ENCODE measurements at regions not wholly inside any gene's neighbourhood (a gene's known extent, or its start where the extent isn't known, plus 50 kb on each side); places are given as distances from the start of the nearest gene placed in this dataset.

DNA sequence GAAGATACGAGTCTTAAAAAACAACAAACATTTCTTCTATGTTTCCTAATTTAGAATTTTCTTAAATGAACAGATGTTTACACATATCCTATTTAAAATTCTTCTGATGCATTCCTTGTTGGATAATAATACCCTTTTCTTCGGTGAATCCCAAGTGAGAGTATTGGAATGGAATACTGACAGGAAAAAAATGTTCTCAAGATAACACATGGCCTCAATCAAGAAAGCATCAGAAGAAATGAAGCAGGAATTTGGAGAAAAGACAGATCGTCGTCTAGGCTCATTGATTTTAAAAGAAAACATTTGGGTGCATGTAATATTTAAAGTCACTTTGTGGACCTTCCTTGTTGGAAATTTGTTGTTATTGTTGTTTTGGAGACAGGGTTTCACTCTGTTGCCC lies 196.9 kb upstream of the ANK2 start:
- DNase-seq: no peak

DNA sequence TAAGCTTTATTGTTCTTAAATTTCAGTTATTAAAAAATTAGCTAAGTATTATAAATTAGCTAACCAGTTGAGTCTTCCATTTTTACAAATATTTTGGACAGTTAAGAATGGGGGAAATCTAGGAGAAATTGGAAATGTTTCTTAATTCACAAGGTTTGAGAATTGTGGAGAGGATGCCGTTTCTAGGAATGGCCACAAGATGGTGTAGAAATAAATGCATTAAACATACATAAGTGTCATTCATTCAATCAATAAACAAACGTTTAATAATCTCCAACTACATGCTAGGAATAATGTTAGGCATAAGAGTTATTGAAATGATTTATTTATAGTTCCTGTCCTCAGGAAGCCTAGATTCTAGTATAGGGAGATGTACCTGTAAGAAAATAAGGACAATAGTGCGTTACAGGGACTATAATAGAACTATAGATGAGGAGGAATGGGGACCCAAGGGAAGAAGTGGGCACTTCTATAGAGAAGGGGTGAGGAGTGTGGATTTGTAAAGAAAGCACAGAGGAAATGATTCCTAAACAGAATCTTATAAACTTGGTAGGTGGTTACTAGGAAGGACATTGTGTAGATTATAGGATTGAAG lies 195.7 kb upstream of the ANK2 start:
- DNase-seq: no peak

DNA sequence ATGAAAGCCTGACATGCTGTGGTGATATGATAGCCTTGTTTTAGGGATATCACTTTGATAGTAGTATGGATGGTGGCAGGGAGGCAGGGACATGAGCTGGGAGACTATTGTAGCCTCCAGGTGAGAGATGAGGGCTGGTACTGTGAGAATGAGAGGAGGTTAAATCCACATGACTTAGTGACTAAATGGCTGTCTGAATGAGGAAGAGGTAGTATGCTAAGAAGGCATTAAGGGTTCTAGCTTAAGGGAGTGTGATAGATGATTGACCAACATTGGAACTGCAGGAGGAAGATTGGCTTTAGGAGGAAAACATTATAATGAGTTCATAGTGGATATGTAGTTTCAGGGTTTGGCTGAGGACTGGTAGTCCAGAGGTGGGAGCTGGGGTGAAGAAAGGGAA lies 195.0 kb upstream of the ANK2 start:
- no peak for DNase-seq

DNA sequence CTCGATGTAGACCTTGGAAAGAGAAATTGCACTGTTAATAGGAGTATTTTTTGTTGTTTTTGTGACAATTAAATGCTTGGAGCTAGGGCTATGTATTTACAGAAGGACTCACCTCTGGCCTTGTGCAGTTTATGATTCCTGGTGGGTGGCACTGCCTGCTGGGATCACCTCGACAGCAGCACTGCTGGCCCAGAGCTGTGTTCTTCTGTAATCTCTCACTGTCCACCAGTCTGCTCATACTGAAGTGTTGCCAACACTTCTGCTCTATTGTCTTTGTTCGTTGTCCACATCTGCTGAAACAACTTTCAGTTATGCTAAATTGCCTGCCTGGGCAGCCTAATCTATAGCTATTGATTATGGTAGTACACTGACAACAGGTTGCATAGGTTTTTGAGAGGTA lies 194.4 kb upstream of the ANK2 start:
- DNase-seq: no peak

DNA sequence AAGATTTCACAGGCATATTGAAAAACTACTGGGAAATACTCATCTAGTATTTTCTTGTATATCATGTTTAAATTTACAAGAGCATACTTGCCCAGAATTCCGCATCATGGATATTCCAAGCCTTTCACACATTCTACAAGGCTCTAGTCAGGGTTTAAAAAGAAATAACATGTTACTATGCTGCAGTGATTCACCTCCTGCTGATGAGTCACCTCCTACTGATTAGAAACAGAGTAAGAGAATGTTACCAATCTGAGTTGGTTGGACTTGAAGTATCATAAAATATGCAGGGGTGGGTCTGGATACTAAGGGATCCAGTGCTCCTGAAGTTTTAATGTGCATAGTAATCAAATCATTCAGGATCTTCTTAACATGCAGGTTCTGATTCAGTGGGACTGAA lies 192.0 kb upstream of the ANK2 start:
- DNase-seq: no peak

DNA sequence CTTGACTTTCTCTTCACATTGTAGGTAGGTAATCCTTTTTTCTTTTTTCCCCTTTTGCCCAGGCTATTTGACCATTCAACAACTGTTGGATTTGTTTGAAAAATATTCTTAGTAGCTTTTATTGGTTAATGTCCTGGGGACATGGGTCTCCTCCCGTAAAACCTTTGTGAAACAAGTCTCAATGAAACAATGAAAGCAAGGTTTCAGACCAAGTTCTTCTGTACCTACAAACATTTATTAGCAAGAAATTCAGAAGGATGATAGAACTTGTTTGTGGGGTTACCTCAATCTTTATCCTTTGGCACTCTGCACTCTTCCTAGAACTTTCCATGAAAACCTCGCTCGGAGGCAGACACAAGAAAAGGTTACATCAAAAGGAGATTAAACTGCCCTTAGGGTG lies 190.7 kb upstream of the ANK2 start:
- no peak for DNase-seq

DNA sequence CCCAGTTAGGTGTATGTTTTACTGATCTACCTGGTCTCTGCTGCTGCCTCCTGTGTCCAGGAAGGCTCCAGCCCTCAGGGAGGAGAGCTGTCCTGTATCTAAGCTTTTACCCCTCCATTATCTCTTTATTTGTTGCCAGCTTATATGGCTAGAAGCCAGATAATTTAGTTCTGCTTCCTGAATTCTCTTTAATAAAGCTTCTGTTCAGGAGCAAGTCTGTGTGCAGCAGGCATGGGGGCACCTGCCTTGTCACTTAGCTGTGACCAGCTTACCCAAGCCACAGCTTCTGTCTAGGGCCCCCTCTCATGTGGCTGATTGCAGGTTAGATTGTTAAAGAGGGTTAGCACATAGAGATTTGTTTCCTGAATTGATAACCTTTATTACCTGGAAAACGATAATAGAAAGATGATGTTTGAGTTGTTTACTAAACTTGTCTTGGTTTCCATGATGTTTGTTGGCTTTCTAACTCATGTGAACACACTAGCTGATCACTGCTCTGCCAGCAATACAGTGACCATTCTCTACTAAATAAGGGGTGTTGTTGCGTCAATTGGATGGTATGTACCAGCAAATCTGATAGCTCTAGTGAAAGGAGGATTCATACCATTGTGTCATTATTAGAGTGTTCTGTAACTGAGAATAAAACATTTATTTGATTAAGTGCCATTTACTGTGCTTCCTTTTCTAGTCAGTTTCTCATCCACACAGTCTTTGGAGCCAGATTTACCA lies 189.8 kb upstream of the ANK2 start:
- DNase-seq: no peak

DNA sequence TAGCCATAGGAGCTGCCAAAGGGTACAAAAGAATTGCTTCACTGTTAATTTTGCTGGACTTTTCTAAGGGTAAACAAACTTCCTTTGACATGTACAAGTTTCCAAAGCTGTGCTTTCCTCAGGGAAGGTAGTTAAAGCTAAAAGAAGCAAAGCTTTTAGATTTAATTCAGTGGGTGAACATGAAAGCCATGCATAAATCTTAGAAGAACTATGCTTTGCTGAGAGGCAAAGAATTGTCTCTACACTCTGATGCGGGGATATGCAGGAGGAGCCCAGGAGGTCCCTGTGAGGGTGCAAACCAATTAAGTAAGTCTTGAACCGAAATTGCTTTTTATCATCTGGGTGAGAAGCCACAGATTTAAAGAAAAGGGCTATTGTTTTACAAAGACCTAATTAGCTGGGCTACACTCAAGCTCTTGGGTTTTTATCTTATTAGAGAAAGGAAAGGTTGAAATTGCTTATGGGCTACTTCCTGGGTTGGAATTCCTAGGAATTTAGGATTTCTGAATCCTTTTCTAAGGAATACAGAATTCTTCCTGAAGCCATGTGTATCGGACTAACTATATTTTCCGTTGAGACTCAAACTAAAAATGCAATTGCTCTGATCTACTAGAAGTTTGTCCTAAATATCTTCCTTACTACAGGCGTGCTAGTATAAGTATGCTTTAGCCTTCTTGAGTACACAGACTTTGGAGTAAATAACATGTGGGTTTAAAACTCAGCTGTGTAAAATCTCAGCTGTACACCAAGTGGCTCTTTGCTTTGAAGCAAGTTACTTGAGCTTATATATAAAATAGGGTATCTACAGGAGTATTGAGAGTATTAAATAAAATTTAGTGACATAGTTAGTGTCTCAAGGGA lies 188.4 kb upstream of the ANK2 start:
- no peak for DNase-seq

DNA sequence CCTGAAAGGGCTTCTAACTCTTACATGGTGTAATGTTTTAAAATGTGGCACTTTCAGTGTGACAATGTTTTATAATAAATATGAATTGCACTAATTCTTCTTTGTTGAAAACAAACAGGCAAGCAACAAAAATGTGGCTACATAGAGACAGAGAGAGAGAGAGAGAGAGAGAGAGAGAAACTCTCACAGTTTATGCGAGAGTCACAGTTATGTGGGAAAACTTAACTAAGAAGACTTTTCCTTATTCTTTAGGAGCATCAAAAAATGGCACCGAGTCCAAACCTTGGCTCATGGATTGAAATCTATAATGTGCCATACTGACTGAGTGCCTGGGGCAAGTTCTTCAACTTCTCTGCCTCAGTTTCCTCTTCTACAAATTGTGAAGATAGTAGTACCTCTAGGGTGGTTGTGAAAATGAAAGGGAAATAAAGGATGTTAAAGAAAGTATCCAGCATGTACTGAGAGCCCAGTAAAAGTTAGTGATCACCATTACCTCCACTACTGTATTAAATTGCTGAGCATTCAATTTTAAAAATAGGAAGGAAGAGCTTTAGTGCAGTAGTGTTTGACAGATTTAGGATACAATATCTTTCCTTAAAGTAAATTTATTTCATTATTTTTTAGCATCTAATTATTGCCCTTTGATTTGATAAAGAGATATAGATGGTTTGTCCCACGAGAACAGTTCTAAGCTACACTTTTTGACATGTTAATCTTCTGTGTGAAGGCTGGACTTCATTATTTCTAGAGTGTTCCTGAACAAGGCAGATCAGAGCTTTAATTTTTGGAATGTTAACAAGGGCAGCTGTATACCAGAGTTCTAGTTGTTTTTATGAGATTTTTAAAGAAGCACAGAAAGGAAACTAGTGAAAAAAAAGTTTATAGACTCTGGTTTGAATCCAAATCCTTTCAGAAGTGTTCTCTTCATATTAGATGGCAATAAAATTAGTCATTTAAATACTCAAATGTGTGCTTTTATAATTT lies 187.5 kb upstream of the ANK2 start:
- no peak for DNase-seq

DNA sequence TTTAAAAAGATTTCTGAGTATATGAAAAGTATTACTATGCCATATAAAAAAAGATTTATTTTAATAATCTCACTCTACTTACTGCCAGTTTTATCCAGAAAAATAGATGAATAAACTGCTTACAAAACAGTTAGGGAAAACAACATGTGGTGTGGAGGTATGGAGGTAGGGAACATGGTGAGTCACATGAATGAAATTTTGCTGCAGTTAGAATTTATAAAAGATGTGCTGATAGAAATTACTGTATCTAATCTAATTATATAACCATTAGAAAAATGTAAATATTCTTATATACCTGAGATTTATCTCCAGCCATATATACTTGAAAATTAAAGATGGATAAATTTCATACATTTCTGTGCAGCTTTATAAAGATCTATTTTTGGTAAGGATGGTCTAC lies 184.0 kb upstream of the ANK2 start:
- no peak for DNase-seq

DNA sequence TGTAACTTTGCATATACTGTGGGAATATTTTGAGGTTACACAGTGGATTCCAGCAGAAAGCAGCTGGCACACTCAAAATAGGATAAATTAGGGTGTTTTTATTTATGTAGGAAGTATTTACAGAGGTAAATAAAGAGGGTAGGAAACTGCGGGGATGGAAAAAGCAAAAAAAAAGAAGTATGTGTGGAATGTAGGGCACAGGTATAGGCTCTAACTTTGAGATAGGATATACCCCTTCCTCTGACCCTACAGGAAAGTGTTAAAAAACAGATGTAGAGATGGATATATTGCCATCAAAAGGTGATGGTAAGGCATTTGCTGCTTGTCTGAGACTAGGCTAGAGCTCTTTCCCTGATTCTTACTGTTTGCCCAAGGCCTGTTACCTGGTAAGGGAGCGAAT lies 173.1 kb upstream of the ANK2 start:
- DNase-seq: no peak

DNA sequence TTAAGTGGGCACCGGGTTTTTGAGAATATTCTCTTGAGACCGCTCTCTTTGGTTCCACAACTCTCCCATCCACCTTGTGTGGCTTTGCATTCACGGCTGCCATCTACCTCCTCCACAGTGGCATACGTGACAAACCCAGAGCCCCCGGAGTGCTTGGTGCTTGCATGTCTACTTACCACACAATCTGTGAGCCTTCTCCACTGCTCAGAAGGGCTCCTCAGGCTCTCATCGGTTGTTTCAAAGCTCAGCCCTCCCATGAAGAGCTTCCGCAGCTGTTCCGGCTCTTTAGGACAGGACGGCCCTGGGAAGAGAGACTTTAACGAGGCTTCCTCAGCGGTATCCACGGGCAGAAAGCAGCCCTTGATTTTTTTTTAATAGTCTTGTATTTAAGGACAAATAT lies 167.6 kb upstream of the ANK2 start:
- no peak for DNase-seq

DNA sequence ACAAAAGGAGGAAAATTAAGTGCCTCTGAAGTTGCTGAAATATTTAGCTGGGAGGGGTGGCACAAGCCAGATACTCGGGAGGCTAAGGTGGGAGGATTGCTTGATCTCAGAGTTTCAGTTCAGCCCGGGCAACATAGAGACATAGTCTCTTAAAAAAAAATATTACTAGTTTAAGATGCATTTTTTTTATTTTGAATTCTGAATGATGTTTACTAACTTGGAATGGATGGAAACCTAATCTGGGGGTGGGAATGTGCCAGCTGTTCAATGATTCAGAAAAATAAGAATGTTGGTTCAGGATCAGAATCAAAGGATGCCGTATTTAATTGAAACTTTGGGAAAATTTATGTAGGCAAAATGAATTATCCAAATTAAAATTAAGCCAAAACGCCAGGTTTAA lies 167.2 kb upstream of the ANK2 start:
- DNase-seq: no peak

DNA sequence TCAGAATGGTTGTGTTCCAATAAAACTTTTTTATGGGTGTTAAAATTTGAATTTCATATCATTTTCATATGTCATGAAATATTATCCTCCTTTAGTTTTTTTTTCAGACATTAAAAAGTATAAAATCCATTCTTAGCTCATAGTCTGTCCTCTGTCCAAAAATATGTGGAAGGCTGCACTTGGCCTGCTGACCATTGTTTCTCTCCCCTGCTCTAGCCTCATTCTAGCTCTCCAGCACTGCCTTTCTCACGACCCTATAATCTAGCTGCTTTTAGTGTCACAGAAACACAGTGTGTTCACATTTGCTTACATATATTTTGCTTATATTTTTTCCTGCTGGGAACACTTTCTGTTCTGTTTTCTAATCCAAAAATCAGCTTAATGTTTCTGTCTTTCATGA lies 165.0 kb upstream of the ANK2 start:
- DNase-seq: no peak

DNA sequence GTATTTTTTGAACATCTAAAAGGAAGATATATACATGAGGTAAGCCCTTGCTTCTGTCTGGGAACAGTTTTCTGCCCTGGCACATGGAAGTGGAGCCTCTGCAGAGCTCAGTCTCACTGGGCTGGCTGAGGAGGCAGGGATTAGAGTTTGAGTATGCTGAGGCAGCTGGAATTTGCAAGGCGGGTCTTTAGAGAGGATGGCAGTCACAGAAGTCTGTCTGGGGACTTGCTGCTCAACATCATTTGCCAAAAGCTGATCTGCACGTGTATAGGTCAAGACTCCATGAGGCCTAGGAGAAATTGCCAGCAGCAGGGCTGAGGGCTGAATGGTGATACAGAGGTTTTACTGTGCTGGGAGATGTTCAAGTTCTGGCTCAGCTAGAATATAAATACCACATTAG lies 163.6 kb upstream of the ANK2 start:
- DNase-seq: no peak

DNA sequence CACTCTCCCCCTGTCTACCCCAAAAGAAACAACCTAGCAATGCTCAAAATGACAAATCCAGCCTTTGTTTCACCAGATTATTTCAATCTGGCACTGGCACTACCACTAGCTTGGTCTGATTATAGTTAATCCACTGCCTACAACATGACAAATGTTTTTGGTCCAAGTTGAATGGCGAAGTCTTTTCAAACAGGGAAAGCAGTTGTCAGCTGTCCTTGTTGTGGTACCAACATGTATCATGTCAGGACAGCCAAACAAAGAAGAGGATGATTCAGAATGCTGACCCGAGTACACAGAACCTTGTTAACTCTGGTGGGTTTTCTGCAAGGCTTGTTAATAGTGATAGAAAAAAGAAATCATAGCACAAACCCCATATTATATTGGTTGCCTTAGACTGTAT lies 160.8 kb upstream of the ANK2 start:
- no peak for DNase-seq

DNA sequence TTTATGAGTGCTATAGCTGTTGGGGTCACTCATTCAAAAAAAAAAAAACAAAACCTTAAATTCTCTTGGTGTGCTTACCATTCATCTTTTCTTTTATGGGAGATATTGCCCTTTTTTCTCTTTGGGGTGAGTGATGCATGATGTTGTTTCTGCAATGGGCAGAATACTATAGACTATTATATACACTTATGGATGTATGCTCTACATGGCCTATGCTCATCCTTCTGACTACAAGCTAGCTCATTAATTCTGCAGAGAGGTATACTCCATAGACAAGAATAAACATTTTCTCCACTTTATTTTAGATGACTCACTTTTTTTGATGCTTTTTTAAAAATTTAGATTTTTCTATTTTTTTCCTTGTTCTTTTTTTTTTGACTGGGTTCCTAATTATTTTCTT lies 160.3 kb upstream of the ANK2 start:
- DNase-seq: no peak

DNA sequence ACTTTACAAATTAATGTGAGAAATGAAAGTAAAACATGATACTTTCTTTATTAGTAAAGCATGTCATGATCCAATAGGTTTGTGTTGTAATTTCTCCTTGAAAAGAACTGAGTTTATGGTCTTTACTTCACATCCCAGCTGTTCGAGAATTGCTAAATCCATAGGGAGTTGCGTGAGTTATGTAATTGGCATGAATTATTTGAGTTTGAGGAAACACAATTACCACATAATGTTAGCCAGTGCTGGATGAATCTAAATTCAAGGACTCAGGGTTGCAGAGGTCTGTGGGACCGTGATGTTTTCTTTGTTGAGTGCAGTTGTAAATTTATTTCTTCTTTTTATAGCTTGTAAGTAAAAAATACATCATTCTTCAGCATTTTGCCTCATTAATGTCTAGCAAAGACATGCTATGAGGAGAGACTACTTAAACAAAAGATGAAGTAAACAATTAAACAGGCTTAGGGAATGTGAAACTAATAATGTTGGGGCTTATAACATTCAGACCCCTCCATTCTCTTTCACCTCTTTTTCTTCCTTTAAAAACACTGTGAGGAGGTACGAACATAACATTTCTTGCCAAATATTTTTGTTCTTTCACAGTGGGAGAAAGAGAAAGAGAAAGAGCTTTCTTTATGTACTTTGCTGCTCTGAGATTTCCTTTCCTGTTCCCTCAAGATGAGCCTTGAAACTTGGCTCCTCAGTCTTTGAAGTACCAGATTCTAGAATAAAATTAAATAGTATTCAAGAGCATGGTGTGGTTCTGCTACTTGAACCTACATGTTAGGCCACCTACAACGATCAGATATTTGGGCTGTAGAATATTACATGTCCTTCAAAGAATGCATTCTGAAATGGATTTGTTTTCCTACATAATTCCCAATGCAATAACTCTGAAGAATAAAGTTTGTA lies 159.6 kb upstream of the ANK2 start:
- peak in 1 of 2 donors; percentile 4 for DNase-seq

DNA sequence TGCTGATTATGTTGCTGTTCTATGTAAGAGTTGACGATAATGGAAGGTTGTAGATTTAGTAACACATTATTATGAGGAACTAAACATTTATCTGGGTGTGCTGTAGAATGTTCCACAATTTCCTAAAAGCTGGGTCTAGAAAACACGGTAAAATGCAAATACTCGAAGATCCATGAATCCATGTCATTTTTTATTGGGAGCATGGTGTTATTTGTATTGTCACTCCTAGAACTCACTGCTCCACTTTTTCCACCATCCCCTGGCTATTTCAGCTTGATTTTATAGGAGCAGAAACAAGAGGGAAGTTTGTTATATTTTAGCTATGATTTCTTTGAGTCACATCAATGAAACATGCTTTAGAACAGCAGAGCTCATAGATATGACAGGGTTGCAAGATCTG lies 155.0 kb upstream of the ANK2 start:
- DNase-seq: no peak

DNA sequence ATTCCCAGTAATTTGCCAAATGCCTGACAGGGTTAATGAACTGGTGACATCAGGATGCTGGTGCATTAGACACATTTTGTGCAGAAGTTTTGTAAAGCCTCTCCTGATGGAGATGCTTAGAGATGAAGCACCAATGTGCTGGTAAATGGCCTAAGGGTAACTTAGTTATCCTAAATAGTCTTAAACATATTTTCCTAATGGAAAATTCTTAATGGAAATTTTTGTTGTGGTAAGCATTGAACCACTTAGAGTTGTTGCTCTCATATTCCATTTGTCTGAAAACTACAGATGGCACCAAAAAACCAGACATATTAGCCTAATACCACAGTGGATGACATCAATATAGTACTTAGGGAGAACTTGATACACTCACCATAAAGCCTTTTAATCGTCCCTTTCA lies 154.5 kb upstream of the ANK2 start:
- no peak for DNase-seq

DNA sequence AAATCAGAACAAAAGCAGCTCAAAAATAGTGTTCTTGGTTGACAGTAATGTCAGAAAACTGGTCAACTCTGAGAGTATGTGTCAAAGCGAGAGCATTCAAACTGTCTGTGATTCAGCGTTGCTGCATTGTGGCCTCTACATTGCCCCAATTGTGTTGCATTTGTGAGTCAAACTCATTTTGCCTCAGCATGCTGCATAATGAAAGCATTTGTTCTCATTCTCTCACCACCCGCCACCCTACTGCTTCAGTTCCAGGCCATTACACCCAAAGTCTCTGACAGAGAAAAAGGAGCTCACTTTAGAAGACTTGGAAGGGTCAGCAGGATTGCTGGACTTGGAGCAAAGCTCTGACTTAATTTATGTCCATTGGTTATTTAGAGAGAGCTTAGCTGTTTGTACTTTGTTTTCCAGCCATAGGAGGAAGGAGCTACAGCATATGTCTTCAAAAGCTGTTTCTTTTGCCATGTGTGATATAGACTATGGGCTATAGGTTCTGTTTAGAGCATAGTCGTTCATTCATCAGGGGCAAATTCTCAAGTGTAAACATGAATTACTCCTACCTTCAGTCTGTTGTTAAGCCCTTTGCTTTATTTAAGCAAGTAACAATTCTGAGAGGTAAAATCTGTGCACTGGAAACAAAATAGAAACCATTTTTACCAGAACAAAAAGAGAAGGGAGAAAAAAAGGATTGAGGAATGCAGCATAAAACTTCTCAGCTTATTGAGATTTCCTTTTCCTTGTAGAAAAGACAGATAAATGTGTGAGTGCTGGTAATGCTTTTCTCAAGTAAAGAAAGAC lies 153.4 kb upstream of the ANK2 start:
- DNase-seq: no peak

All from inflammatory macrophage treated with lipopolysaccharide for 1 hour (primary cell).